Gastroesophageal sphincter (tissue), 3 donors: ENCODE measurements at regions not wholly inside any gene's neighbourhood (a gene's known extent, or its start where the extent isn't known, plus 50 kb on each side); places are given as distances from the start of the nearest gene placed in this dataset.

Experiments used
- CTCF ChIP-seq, 4 experiments: fragments of 200-600 bp in 2 of 4; fragments of 450-650 bp in 2 of 4; sonication (generic) in 1 of 4; IDR thresholded peaks; one replicate each; pipeline ENCODE4 v1.5.1; 2017 to 2019; ENCODE audit warnings: antibody characterized with exemption in 4 of 4, mild to moderate bottlenecking in 2 of 4, moderate library complexity in 2 of 4
- POLR2AphosphoS5 ChIP-seq: sonication (generic); formaldehyde crosslinking; IDR thresholded peaks from one replicate; pipeline ENCODE4 v1.6.1; 2017; ENCODE audit warnings: antibody characterized with exemption

DNA sequence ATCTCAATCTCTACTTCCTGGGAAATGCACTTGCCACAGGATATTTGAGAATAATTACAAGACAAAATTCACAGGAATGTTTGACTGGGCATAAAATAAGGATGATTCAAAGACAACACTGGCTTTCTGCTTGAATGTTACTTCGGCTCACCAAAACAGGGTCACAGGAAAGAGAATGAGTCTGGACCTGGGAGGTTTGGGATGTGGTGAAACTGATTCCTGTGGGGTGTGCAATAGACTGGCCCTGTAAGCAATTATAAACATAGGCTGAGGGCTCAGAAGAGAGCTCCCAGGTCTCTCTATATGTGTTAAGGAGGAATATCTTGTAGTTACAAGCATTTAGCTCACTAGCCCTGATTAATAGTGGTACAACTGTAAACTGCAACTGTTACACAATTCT lies 613.9 kb upstream of the CELF2 start:
- no peak for TF ChIP-seq CTCF (IDR thresholded peaks at IDR 0.05)
- TF ChIP-seq POLR2AphosphoS5: no peak
